NCI-H1417 treated with DMSO at 0.1 percent for 48 hours (cell line): ENCODE measurements at regions not wholly inside any gene's neighbourhood (a gene's known extent, or its start where the extent isn't known, plus 50 kb on each side); places are given as distances from the start of the nearest gene placed in this dataset.
"Not testable (repeated sequence)": the region's sequence is repeated elsewhere in the genome, so short reads cannot be mapped to it uniquely, and the experiment has no call there.

Experiments used
- DNase-seq: peaks from one replicate; lab custom pipeline; 2025; lab: John Stamatoyannopoulos, UW

- DNase-seq, result no peak
Measured at GRCh38 chr3:69647511-69648110, 91.7 kb upstream of the MITF start.

GRCh38 chr3:69647081-69647480, 92.2 kb upstream of the MITF start:
- no peak for DNase-seq

- no peak for DNase-seq
Measured at GRCh38 chr3:69646287-69647067, 92.8 kb upstream of the MITF start.

- DNase-seq, result no peak
Measured at GRCh38 chr3:69642606-69643005, 96.7 kb upstream of the MITF start.

- no peak for DNase-seq
Measured at GRCh38 chr3:69639851-69640250, 99.4 kb upstream of the MITF start.

- no peak for DNase-seq
Measured at GRCh38 chr3:69628951-69629350, 110.3 kb upstream of the MITF start.

- DNase-seq, result no peak
Measured at GRCh38 chr3:69613286-69613685, 126.0 kb upstream of the MITF start.

- no peak for DNase-seq
Measured at GRCh38 chr3:69612791-69613190, 126.5 kb upstream of the MITF start.

GRCh38 chr3:69609566-69609965, 129.7 kb upstream of the MITF start:
- DNase-seq, result not testable (repeated sequence)

GRCh38 chr3:69607466-69608305, 131.6 kb upstream of the MITF start:
- DNase-seq, result no peak

GRCh38 chr3:69605867-69606266, 133.4 kb upstream of the MITF start:
- peak; percentile 9 for DNase-seq

- DNase-seq, result no peak
Measured at GRCh38 chr3:69604735-69605450, 134.4 kb upstream of the MITF start.

GRCh38 chr3:69602112-69602511, 137.2 kb upstream of the MITF start:
- no peak for DNase-seq

- no peak for DNase-seq
Measured at GRCh38 chr3:69594286-69594685, 145.0 kb upstream of the MITF start.

GRCh38 chr3:69591164-69591736, 148.0 kb upstream of the MITF start:
- DNase-seq, result no peak

- DNase-seq, result no peak
Measured at GRCh38 chr3:69590111-69590510, 149.2 kb upstream of the MITF start.

GRCh38 chr3:69588170-69588569, 151.1 kb upstream of the MITF start:
- DNase-seq, result no peak

GRCh38 chr3:69585472-69585871, 153.8 kb upstream of the MITF start:
- DNase-seq, result no peak

GRCh38 chr3:69582044-69582443, 157.2 kb upstream of the MITF start:
- DNase-seq, result no peak

GRCh38 chr3:69579306-69580041, 159.8 kb upstream of the MITF start:
- DNase-seq, result no peak

GRCh38 chr3:69569520-69569919, 169.7 kb upstream of the MITF start:
- DNase-seq, result no peak
